ENCODE measurements at regions not wholly inside any gene's neighbourhood (a gene's known extent, or its start where the extent isn't known, plus 50 kb on each side); places are given as distances from the start of the nearest gene placed in this dataset.

DNA sequence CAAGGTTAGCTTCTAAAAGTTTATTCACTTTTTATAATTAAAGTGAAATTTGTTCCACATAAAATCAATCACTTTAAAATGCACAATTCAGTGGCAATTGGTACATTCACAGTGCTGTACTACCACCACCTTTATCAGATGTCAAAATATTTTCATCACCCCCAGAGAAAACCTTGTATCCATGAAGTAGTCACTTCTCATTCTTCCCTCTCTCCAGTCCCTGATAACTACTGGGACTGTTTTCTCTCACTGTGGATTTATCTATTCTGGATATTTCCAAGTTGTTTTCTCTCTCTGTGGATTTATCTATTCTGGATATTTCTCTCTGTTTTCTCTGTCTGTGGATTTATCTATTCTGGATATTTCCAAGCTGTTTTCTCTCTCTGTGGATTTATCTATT, 435.4 kb upstream of the CNTNAP2 start:
- TF ChIP-seq, protein P1, sequence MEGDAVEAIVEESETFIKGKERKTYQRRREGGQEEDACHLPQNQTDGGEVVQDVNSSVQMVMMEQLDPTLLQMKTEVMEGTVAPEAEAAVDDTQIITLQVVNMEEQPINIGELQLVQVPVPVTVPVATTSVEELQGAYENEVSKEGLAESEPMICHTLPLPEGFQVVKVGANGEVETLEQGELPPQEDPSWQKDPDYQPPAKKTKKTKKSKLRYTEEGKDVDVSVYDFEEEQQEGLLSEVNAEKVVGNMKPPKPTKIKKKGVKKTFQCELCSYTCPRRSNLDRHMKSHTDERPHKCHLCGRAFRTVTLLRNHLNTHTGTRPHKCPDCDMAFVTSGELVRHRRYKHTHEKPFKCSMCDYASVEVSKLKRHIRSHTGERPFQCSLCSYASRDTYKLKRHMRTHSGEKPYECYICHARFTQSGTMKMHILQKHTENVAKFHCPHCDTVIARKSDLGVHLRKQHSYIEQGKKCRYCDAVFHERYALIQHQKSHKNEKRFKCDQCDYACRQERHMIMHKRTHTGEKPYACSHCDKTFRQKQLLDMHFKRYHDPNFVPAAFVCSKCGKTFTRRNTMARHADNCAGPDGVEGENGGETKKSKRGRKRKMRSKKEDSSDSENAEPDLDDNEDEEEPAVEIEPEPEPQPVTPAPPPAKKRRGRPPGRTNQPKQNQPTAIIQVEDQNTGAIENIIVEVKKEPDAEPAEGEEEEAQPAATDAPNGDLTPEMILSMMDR (IDR thresholded peaks at IDR 0.05): no peak
- no peak for TF ChIP-seq POLR2A (IDR thresholded peaks at IDR 0.05)

Measured in esophagus squamous epithelium (tissue), 4 donors.